ENCODE measurements at regions not wholly inside any gene's neighbourhood (a gene's known extent, or its start where the extent isn't known, plus 50 kb on each side); places are given as distances from the start of the nearest gene placed in this dataset.
"Not testable (repeated sequence)": the region's sequence is repeated elsewhere in the genome, so short reads cannot be mapped to it uniquely, and the experiment has no call there.

GRCh38 chr1:213415691-213416380, 364.8 kb downstream of the RPS6KC1 start:
- ChIA-PET POLR2A (no interaction called here), CTCF (no interaction called here)

GRCh38 chr1:213416461-213417224, 365.6 kb downstream of the RPS6KC1 start:
- POLR2A ChIA-PET, result no interaction called here
- H3K4me3 Mint-ChIP-seq, result no peak overlapping the region
- no peaks in the 10 kb centered on the region for H3K4me1 Mint-ChIP-seq
- CTCF ChIA-PET, result no interaction called here
- H3K36me3 Mint-ChIP-seq (ENCODE audit: low read depth), result no peaks in the 10 kb centered on the region
- no peaks in the 10 kb centered on the region for H3K9me3 Mint-ChIP-seq
- no peak overlapping the region for H3K27ac Mint-ChIP-seq
- no peaks in the 10 kb centered on the region for H3K27me3 Mint-ChIP-seq
- DNase-seq, result no peak

More at GRCh38 chr1:213415691-213416380, 364.8 kb downstream of the RPS6KC1 start:
- Mint-ChIP-seq H3K27ac (no peak overlapping the region), H3K9me3 (no peaks in the 10 kb centered on the region), H3K36me3 (ENCODE audit: low read depth) (no peaks in the 10 kb centered on the region), H3K4me3 (no peak overlapping the region), H3K27me3 (no peaks in the 10 kb centered on the region), H3K4me1 (no peaks in the 10 kb centered on the region)
- no peak for DNase-seq

GRCh38 chr1:213417225-213417820, 366.3 kb downstream of the RPS6KC1 start:
- H3K4me3 Mint-ChIP-seq, result no peak overlapping the region
- no peaks in the 10 kb centered on the region for H3K27me3 Mint-ChIP-seq
- DNase-seq, result no peak
- H3K36me3 Mint-ChIP-seq (ENCODE audit: low read depth), result no peaks in the 10 kb centered on the region
- ChIA-PET POLR2A (no interaction called here), CTCF (no interaction called here)
- no peak overlapping the region for H3K27ac Mint-ChIP-seq
- H3K4me1 Mint-ChIP-seq, result no peaks in the 10 kb centered on the region
- H3K9me3 Mint-ChIP-seq, result no peaks in the 10 kb centered on the region

- no peaks in the 10 kb centered on the region for H3K36me3 Mint-ChIP-seq (ENCODE audit: low read depth)
- no peak overlapping the region for H3K4me3 Mint-ChIP-seq
- H3K9me3 Mint-ChIP-seq, result no peaks in the 10 kb centered on the region
- CTCF ChIA-PET, result no interaction called here
- H3K4me1 Mint-ChIP-seq, result no peaks in the 10 kb centered on the region
- no peaks in the 10 kb centered on the region for H3K27me3 Mint-ChIP-seq
- no peak for DNase-seq
- no peak overlapping the region for H3K27ac Mint-ChIP-seq
- POLR2A ChIA-PET, result no interaction called here
Observed at GRCh38 chr1:213417846-213418245, 366.8 kb downstream of the RPS6KC1 start.

- Mint-ChIP-seq H3K27me3 (no peaks in the 10 kb centered on the region), H3K36me3 (ENCODE audit: low read depth) (no peaks in the 10 kb centered on the region), H3K4me1 (no peaks in the 10 kb centered on the region), H3K4me3 (no peak overlapping the region), H3K27ac (no peak overlapping the region), H3K9me3 (no peaks in the 10 kb centered on the region)
- DNase-seq, result no peak
- POLR2A ChIA-PET, result no interaction called here
- CTCF ChIA-PET, result no interaction called here
Observed at GRCh38 chr1:213418268-213419071, 367.4 kb downstream of the RPS6KC1 start.

GRCh38 chr1:213419401-213420030, 368.5 kb downstream of the RPS6KC1 start:
- ChIA-PET POLR2A (no interaction called here), CTCF (no interaction called here)
- Mint-ChIP-seq H3K4me1 (no peaks in the 10 kb centered on the region), H3K4me3 (no peak overlapping the region), H3K27ac (no peak overlapping the region), H3K27me3 (no peaks in the 10 kb centered on the region), H3K36me3 (ENCODE audit: low read depth) (no peaks in the 10 kb centered on the region), H3K9me3 (no peaks in the 10 kb centered on the region)
- no peak for DNase-seq

GRCh38 chr1:213421178-213421577, 370.1 kb downstream of the RPS6KC1 start:
- H3K27me3 Mint-ChIP-seq; H3K9me3 Mint-ChIP-seq; DNase-seq; H3K4me3 Mint-ChIP-seq; POLR2A ChIA-PET; H3K4me1 Mint-ChIP-seq; H3K36me3 Mint-ChIP-seq (ENCODE audit: low read depth); CTCF ChIA-PET; H3K27ac Mint-ChIP-seq: not testable (repeated sequence)

- Mint-ChIP-seq H3K4me3 (no peak overlapping the region), H3K4me1 (no peaks in the 10 kb centered on the region), H3K27ac (no peak overlapping the region), H3K9me3 (no peaks in the 10 kb centered on the region), H3K36me3 (ENCODE audit: low read depth) (no peaks in the 10 kb centered on the region), H3K27me3 (no peaks in the 10 kb centered on the region)
- POLR2A ChIA-PET, result no interaction called here
- DNase-seq, result no peak
- CTCF ChIA-PET, result interaction anchor here (0.5 kb wide), 1 partner anchor 671 kb away, joined by 3 read pairs; no protein-coding TSS in a partner anchor
Observed at GRCh38 chr1:213423041-213423440, 372.0 kb downstream of the RPS6KC1 start.

GRCh38 chr1:213423605-213424004, 372.6 kb downstream of the RPS6KC1 start:
- no peak for DNase-seq
- Mint-ChIP-seq H3K4me1 (no peaks in the 10 kb centered on the region), H3K36me3 (ENCODE audit: low read depth) (no peaks in the 10 kb centered on the region), H3K27me3 (no peaks in the 10 kb centered on the region), H3K9me3 (no peaks in the 10 kb centered on the region), H3K4me3 (no peak overlapping the region), H3K27ac (no peak overlapping the region)
- CTCF ChIA-PET, result no interaction called here
- POLR2A ChIA-PET, result no interaction called here

- Mint-ChIP-seq H3K27me3 (no peaks in the 10 kb centered on the region), H3K36me3 (ENCODE audit: low read depth) (no peaks in the 10 kb centered on the region), H3K4me3 (no peak overlapping the region), H3K27ac (no peak overlapping the region), H3K9me3 (no peaks in the 10 kb centered on the region), H3K4me1 (no peaks in the 10 kb centered on the region)
- POLR2A ChIA-PET, result no interaction called here
- CTCF ChIA-PET, result no interaction called here
- DNase-seq, result no peak
Observed at GRCh38 chr1:213425376-213426030, 374.5 kb downstream of the RPS6KC1 start.

GRCh38 chr1:213429642-213430041, 378.6 kb downstream of the RPS6KC1 start:
- Mint-ChIP-seq H3K4me1 (no peaks in the 10 kb centered on the region), H3K4me3 (no peak overlapping the region)
- CTCF ChIA-PET, result no interaction called here

GRCh38 chr1:213435715-213436114, 384.7 kb downstream of the RPS6KC1 start:
- Mint-ChIP-seq H3K4me1 (no peaks in the 10 kb centered on the region), H3K36me3 (ENCODE audit: low read depth) (no peaks in the 10 kb centered on the region), H3K27ac (no peak overlapping the region), H3K9me3 (no peaks in the 10 kb centered on the region), H3K4me3 (no peak overlapping the region), H3K27me3 (peaks cover 6% of the 10 kb centered on the region)
- ChIA-PET POLR2A (no interaction called here), CTCF (no interaction called here)
- no peak for DNase-seq

More at GRCh38 chr1:213429642-213430041, 378.6 kb downstream of the RPS6KC1 start:
- H3K36me3 Mint-ChIP-seq (ENCODE audit: low read depth), result no peaks in the 10 kb centered on the region
- DNase-seq, result no peak
- POLR2A ChIA-PET, result no interaction called here
- no peak overlapping the region for H3K27ac Mint-ChIP-seq
- no peaks in the 10 kb centered on the region for H3K9me3 Mint-ChIP-seq
- H3K27me3 Mint-ChIP-seq, result peaks cover 6% of the 10 kb centered on the region
